GM19438 (cell line): ENCODE measurements at regions not wholly inside any gene's neighbourhood (a gene's known extent, or its start where the extent isn't known, plus 50 kb on each side); places are given as distances from the start of the nearest gene placed in this dataset.

ENCODE experiments used
- ATAC-seq: cut with Tn5 transposase; IDR thresholded peaks from one replicate; pipeline ENCODE4 v1.9.1; 2021; ENCODE audit warnings: low read depth; ENCODE audit not compliant: unreplicated experiment

DNA sequence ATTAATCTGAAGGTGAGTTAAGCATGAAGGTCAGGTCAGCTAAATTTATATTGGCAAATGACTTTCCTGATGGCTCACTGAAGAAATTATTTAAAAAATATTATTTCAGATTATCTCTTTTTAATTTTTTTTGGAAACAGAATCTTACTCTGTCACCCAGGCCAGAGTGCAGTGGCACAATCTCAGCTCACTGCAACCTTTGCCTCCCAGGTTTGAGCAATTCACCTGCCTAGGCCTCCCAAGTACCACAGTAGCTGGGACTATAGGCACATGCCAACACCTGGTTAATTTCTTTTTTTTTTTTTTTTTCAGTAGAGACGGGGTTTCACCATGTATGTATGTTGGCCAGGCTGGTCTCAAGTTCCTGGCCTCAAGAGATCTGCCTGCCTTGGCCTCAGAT, 976.7 kb downstream of the TTLL7 start:
- no peak for ATAC-seq

DNA sequence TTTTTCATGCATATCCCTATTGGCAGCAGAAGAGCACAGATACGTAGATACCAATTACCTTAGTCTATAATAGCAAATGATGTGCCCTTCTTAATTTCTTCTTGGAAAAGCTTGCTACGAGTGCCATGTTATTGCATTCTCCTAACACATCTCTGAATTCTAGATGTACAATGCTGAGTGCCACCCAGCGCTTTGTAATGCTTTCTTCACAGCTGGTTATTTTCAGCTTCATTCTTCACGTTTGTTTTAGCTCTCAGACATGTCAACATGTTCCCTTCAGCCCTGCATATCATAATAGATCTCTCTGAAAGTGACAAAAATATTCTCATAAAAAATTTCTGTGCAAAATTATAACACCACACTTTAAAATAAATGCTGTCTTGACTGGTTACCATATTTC, 981.2 kb downstream of the TTLL7 start:
- no peak for ATAC-seq

DNA sequence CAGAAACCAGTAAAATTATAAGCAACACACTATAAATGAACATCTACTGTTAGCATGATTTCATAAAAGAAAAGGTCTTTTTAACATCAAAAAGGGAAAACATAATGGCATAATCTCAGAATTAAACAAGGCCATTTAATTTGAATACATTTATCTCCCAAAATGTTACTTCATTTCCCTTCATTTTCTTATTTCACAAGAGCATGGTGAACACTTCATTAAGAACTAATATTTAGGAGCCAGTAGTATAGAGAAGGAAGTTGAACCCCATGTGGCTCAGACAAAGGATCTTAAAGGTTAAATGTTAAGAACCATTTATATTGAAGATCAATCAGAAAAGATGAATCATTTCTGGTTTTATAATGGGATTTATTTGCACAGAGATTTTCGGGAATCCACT, 981.7 kb downstream of the TTLL7 start:
- ATAC-seq = no peak

DNA sequence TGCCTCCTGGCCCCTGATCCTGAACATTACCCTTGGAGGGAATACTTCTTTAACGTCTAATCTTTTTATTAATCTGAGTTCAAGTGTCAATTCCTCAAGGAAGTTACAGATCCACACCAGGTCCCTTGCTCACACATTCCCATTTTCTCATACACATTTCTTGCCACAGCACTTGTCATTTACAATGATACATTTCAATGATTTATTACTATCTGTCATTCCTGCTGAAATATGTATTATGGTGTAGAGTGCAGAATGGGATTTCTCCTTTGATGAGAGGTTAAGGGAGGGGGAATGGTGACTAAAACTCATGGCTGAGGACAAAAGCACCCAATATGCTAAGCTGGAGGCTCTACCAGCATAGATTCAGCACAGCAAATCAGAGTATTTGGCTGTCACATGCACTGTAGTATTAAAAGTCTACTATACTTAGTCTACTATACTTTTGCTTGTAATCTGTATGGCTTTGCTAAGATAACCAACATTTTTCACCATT, 982.5 kb downstream of the TTLL7 start:
- no peak for ATAC-seq

DNA sequence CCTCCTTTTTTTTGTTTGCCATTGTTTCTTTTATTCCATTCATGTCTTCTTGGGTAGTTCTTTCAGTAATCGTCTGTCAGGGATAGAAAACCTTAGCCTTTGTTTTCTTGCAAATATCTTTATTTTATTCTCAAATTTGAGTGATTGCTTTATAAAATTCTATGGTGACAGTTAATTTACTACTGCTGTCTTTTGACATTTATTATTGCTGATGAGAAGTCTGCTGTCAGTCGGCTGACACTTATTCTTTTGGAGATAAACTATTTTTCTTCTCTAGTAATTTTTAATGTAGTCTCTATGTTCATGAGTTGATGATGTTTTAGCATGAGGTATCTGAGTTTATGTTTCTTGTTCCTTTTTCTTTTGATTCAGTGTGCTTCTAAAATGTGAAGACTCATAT, 983.8 kb downstream of the TTLL7 start:
- ATAC-seq = no peak

DNA sequence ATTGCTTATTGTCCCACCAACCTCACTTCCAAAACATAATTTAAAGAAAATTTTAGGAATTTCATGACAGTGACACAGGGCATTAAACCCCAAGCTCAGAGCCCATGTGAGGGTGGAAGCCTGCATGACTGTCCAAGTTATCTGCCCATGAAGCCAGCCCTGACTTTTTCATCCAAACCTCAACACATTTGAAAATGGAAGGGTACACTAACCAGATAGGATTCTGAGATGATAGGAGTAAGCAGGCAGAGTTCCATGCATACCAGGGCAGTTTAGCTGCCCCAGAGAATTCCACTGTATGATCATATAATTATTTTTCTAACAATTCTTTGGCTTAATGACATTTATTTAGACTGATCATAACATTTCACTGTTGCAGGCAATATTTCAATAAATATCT, 986.0 kb downstream of the TTLL7 start:
- no peak for ATAC-seq

DNA sequence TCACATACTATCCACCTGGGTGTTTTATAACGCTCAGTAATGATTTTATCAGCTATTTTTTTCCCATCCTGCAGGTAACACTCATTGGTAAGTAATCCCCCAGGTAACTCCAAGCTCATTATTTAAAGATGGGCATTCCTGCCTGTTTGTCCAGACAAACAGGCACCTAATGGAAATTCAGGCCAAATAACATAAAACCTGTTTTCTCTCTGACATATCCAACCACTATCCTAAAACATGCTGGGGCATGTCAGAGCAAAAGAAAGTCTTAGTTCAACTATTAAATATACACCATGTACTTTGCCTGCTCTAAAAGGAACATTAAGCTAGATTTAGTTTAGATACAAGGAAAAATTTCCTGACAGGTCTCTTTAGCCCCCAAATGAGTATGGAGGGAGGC, 987.7 kb downstream of the TTLL7 start:
- no peak for ATAC-seq

DNA sequence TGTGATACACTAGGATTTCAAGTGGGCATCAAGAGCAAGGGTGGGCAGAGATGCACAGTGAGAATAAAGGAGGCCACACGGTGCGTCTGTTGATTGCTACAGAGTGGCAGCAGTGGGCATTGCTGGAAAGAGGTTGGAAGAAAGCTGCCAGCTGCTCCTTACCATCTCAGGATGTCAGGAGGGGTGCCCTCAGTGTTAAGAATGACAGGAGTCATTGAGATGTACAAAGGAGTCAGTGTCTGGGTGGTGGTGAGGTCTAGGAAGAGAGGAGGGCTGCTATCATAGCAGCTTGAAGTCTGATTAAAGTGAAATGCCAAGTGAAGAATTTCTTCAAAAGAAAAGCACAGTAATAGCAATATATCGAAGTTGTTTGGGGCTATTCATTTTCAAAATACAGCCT, 992.7 kb downstream of the TTLL7 start:
- no peak for ATAC-seq

DNA sequence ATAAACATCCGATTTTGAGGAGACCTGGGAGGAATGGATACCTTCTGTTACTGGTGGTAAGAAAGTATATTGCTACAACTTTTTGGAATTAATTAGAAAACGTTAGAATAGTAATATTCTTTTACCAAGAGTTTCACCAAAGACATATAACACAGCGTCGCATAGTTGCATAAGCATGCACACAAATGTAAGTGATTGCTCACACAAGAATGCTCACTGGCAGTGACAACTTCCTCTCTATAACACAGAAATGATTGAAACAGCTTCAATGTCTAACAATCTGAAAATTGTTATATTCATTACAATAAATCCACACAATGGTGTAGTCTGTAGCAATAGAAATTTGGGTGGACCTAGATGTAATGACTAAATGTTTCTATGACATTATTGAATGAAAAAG, 998.6 kb downstream of the TTLL7 start:
- ATAC-seq = no peak

DNA sequence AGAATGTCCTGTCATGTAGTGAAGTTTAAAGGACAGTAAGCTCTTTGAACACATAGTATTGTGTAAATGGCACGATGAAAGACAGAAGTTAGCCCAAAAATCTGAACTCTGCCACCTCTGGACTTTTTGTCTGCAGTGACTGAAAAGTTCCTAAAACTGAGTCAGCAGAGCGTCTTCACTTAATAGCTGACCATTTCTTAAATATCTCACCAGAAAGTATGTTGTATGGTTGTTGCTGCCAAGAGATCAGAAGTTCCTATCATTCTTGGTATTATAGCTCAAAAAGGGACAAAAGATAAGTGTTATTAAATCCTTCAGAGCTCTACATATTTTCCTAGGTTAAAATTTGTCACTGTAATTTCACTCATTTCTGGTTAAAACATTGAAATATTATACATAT, 1003.0 kb downstream of the TTLL7 start:
- ATAC-seq = no peak

DNA sequence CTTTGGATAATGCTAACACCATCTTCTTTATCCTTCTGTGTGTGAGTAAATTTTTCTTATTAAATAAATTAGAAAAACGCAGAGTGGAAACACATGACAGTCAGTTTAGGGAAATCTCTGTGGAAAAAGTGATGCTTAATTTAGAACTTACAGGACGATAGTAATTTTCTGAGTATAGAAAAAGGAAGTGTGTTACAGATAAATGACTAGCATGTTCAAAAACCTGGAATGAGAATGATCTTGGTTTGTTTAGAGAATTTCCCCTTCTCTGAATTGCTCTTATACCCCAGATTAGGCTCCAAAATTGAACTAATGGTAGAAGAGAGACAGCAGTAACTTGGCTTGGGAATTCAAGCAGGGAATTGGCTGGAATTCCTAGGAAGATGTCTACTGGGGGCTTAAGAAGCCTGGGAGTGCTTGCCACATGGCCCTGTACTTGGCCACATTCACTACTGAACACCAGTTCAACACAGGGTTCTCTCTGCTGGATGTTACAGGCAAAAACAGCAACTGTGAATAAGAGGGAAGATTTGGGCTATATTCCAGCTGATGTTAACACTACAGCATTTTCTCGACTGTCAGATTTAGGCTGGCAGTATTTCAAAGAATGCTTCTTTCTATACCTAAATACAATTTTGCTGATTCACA, 1004.2 kb downstream of the TTLL7 start:
- no peak for ATAC-seq

DNA sequence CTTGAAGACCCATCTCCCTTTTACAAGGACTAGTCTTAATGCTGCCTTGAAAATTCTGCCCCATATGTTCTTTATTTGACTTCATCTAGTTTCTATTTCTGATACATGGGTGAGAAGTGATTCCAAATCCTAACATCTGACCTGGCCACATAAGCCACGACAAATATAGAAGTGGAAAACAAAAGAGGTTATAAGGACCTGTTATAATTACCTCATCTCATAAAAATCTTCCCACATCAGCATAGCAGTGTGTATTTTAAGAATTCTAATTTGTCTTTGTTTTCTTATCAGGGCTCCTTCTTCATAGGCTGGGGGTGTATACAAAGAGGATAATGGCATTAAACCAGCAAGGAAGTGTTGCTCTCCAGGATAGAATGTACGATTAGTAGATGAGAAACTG, 1007.4 kb downstream of the TTLL7 start:
- ATAC-seq = no peak

DNA sequence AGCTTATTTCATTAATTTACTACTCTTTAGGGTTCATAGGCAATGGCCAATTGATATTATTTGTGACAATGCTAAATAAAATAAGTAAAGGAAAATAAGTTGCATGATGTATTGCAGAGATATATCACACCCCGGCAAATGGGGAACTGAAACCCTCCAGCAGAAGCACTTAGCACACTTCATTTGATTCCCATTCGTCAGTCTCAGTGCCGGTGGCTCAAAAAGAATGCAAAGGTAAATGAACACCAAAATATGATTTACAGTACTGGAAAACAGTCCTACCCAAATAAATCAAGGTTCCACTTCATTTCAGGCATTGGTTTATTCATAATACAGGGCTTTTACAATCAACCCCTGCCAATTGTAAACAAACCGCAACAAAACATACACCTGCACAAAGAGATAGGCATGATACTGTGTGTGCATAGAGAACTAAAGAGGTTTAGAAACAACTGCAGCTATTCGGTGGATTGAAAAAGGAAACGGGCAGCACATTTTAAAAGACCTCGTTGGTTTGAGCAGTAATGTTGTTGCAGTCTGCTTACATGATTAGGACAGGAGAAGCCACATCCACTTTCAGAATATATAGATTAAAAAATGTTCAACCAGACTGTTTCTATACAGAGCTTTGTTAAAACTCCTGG, 1019.2 kb downstream of the TTLL7 start:
- ATAC-seq = peak; percentile 91

DNA sequence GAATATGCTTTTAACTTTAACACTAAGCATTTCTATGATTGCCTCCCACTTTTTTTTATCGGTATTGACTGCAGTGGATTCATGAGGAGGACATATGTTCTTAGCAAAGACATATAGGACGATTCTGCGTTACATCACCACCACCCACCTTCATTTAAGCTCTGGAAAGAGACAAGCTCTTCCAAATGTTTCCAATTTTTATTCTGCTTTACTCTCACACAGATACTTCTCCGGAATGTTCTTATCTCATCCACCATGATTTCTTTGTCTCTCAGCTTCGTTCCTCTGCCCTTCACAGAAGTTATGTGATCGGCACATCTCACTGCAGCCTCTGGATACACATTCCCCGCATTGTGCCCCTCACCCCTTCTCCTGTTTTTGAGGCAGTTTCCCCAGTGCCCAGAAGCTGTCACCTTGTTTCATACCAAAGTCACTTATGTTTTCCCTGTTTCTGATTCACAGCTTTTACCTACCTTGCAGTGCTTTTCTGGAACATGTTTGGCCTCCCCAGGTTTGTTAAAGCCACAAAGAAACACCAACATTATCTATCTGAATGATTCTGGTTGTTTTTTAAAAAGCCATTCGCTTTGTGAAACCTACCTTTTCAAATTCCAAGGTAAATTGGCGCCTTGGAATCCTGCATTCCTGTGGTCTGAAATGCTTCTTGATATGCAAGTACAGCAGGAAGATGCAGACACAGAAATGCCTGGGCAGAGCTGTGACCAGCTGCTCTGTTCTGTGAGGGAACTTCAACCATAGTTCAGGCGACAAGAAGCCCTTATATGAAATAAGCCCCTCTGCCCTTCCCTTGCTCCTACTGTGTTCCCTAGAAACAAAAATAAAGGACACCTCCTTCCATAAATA, 1020.2 kb downstream of the TTLL7 start:
- no peak for ATAC-seq

DNA sequence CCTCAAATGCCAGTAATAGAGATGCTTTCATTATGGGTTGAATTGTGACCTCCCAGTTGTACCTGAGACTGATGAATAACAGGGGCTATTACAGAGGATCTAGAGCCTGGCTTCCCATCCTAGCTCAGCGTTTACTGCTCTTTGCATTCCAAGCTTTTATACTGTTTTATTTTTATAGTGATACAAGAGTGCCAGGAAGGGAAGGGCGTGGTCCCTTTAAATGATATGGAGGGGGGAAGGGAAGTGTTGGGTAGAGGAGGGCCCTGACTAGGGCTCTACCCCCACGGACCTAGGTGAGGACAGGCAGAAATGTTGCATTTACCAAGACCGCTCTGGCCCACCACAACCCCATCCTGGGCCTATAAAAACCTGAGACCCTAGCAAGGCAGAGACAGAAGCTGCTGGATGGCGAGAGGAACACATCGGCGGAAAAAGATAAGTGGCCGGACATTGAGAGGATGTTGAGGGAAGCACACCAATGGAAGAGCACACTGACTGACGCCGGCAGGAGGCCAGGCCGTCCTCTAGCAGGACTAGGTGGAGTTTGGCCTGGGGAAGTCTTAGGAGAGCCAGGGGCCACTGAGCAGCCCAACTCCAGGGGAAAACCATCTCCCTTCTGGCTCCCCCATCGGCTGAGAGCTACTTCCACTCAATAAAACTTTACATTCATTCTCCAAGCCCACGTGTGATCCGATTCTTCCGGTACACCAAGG, 1025.9 kb downstream of the TTLL7 start:
- ATAC-seq = no peak

DNA sequence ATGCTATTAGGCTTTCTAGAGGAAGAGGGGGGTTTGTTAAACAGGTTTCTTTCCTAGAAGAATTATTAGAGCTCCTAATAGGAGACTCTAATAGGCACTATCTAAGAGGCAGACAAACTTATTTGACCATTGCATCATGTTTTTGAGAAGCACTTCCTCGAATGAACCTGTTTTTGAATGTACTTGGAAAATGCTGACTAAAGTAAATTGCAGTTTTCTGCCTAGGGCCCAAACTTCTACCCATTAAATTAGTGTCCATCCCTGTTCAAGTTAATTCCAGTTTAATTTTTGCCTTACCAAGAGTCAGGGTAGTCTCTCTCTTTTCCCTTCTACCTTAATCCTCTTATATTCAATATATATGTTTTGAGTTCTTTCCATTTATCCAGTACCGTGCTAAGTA, 1029.6 kb downstream of the TTLL7 start:
- no peak for ATAC-seq

DNA sequence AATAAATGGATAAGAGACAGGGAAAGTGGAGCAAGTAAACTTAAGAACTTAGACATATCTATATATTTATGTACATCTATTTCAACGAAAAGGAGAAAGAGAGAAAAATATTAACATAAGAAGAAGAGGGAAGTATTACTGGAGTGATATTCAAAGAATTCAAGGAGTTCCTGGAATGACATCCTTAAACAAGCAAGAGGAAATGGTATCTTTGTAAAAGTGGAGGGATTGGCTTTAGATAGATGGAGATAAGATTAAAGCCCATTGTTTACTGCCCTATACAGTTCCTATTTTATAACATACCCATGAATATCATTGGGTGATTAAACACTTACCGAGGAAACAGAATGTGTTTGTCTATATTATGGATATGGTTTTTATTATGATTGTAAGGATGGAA, 1036.3 kb downstream of the TTLL7 start:
- ATAC-seq = no peak

DNA sequence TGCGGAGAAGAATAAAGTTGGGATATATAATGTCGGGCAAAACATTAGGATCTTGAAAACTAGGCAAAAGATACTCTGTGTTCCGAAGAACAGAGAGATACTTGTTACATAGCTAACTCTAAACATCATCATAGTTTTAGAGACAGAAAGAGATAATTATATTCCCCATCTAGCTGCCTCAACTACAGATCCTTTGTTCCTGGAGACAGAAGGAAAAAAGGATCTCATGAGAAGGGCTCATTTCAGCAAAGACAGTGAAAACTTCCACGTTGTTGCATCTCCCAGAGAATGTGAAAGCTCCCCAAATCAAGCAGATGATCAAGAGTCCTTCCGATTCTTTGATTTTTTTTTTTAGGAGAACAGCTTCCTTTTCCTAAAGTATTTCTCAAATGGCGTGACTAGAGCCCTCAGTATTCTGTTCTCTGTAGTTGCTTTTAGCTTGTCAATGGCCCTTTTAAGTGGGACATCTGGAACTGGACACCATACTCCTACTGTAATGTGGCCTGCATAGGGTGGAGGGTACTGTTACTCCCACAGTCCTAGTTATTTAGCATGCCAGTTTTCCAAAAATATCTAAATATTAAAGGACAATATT, 1048.2 kb downstream of the TTLL7 start:
- no peak for ATAC-seq

DNA sequence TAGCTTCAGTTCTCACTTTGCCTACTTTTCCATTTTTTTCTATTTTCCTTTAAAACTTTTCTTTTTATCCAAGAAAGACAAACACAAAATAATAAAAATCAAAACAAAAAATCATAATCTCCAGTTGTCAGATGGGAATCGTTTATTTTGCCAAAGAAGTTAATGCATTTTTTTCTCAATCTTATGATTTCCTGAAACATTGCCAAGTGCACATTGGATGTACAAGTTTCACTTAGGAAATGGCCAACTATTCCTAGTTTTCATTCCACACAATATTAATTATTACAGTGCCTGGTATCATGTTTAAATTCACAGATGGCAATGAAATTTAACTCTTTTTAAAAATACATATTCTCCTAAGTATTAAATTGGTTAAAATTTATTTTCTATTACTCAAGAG, 1050.5 kb downstream of the TTLL7 start:
- ATAC-seq = no peak

DNA sequence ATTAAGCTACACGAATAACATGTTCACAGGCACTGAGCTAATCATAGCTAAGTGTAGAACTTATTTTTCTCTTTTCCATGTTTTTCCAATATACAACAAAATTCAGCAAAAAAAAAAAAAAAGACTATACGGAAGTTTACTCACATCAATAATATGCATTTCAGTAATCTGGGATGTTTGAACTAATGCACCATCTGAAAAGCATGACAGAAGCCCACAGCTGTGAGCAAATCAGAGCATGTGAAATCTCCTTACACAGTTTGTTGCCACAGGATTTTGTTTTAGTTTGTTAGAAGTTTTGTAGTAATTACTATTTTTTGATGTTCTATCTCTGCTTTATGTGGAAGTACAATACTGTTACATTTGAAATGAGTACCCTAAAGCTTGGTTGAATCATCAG, 1051.7 kb downstream of the TTLL7 start:
- no peak for ATAC-seq
